Trophoblast cell (in vitro differentiated cells and primary cell): ENCODE measurements at regions not wholly inside any gene's neighbourhood (a gene's known extent, or its start where the extent isn't known, plus 50 kb on each side); places are given as distances from the start of the nearest gene placed in this dataset.

Source experiments
- DNase-seq, 2 donors: peaks; one replicate each; pipeline ENCODE4 v3.0.0-alpha.2; 2016
- H2AFZ ChIP-seq: 2 replicates; pipeline ENCODE4 v1.6.1; 2013; ENCODE audit warnings: low read length, moderate library complexity, mild to moderate bottlenecking; ENCODE audit not compliant: insufficient read depth, poor library complexity
- H2AK5ac ChIP-seq: 2 replicates; pipeline ENCODE4 v1.6.1; 2013; ENCODE audit warnings: mild to moderate bottlenecking, low read length
- H2BK120ac ChIP-seq: 2 replicates; pipeline ENCODE4 v1.6.1; 2013; ENCODE audit warnings: low read length, mild to moderate bottlenecking, moderate library complexity; ENCODE audit not compliant: insufficient read depth, poor library complexity
- H2BK12ac ChIP-seq: 2 replicates; pipeline ENCODE4 v1.6.1; 2013; ENCODE audit warnings: mild to moderate bottlenecking, low read length, moderate library complexity
- H2BK5ac ChIP-seq: 2 replicates; pipeline ENCODE4 v1.6.1; 2013; ENCODE audit warnings: low read length, low read depth, moderate library complexity, mild to moderate bottlenecking; ENCODE audit not compliant: poor library complexity
- H3K14ac ChIP-seq: 2 replicates; pipeline ENCODE4 v1.6.1; 2013; ENCODE audit warnings: mild to moderate bottlenecking, low read length
- H3K18ac ChIP-seq: 2 replicates; pipeline ENCODE4 v1.6.1; 2013; ENCODE audit warnings: mild to moderate bottlenecking, low read length
- H3K23ac ChIP-seq: 2 replicates; pipeline ENCODE4 v1.6.1; 2013; ENCODE audit warnings: low read length
- H3K27ac ChIP-seq: 2 replicates; pipeline ENCODE4 v1.5.1; 2013; ENCODE audit warnings: low read depth, mild to moderate bottlenecking, inconsistent platforms, low read length, moderate library complexity
- H3K27me3 ChIP-seq: 2 replicates; pipeline ENCODE4 v1.6.1; 2013; ENCODE audit warnings: inconsistent platforms, mild to moderate bottlenecking, low read length, moderate library complexity; ENCODE audit not compliant: insufficient read depth
- H3K36me3 ChIP-seq, 2 experiments: 1 replicate in 1 of 2; 2 replicates in 1 of 2; pipeline ENCODE4 v1.6.1; 2013; ENCODE audit warnings: low read length in 2 of 2, mild to moderate bottlenecking in 2 of 2, moderate library complexity in 1 of 2; ENCODE audit not compliant: insufficient read depth in 2 of 2, control insufficient read depth in 1 of 2
- H3K4ac ChIP-seq: 2 replicates; pipeline ENCODE4 v1.6.1; 2013; ENCODE audit warnings: low read depth, mild to moderate bottlenecking, low read length, moderate library complexity
- H3K4me1 ChIP-seq, 2 experiments: 1 replicate in 1 of 2; 2 replicates in 1 of 2; pipeline ENCODE4 v1.6.1; 2013; ENCODE audit warnings: low read length in 2 of 2, mild to moderate bottlenecking in 2 of 2, moderate library complexity in 1 of 2; ENCODE audit not compliant: insufficient read depth in 2 of 2, control insufficient read depth in 1 of 2
- H3K4me2 ChIP-seq: 2 replicates; pipeline ENCODE4 v1.6.1; 2013; ENCODE audit warnings: inconsistent platforms, mild to moderate bottlenecking, low read length, moderate library complexity
- H3K4me3 ChIP-seq: 2 replicates; pipeline ENCODE4 v1.5.1; 2013; ENCODE audit warnings: mild to moderate bottlenecking, low read depth, low read length, inconsistent platforms
- H3K79me1 ChIP-seq: one replicate; pipeline ENCODE4 v1.6.1; 2013; ENCODE audit warnings: low read length
- H3K79me2 ChIP-seq: 2 replicates; pipeline ENCODE4 v1.6.1; 2013; ENCODE audit warnings: low read length, mild to moderate bottlenecking; ENCODE audit not compliant: control insufficient read depth, insufficient read depth, poor library complexity
- H3K9ac ChIP-seq: 2 replicates; pipeline ENCODE4 v1.6.1; 2013; ENCODE audit warnings: mild to moderate bottlenecking, low read length
- H3K9me3 ChIP-seq: 2 replicates; pipeline ENCODE4 v1.6.1; 2013; ENCODE audit warnings: low read depth, mild to moderate bottlenecking, control low read depth, inconsistent platforms, low read length; ENCODE audit not compliant: insufficient read depth
- H4K12ac ChIP-seq: 2 replicates; pipeline ENCODE4 v1.6.1; 2013; ENCODE audit warnings: low read depth, mild to moderate bottlenecking, low read length, moderate library complexity
- H4K8ac ChIP-seq: 2 replicates; pipeline ENCODE4 v1.6.1; 2013; ENCODE audit warnings: low read depth, mild to moderate bottlenecking, low read length, moderate library complexity
- H4K91ac ChIP-seq: one replicate; pipeline ENCODE4 v1.6.1; 2013; ENCODE audit warnings: low read depth, mild to moderate bottlenecking, low read length, moderate library complexity
- WGBS: extraction: QIAGEN DNeasy Blood & Tissue Kit; methylation state at CpG from one replicate; pipeline ENCODE4 v1.1.7; 2013; ENCODE audit warnings: missing lambda C conversion rate; ENCODE audit not compliant: insufficient read length, insufficient coverage; ENCODE audit errors: extremely low coverage; 5-methylcytosine and 5-hydroxymethylcytosine counted together

- no CpG with 5 or more reads among the region's 7 CpGs for WGBS
- Histone ChIP-seq H2BK120ac (no peak overlapping the region), H2BK5ac (no peak overlapping the region), H4K12ac (no peak overlapping the region), H2BK12ac (no peak overlapping the region), H3K14ac (no peak overlapping the region), H4K8ac (no peak overlapping the region), H3K4me2 (no peak overlapping the region), H3K79me2 (no peaks in the 10 kb centered on the region), H3K4ac (no peak overlapping the region), H3K4me3 (no peak overlapping the region), H3K27me3 (no peaks in the 10 kb centered on the region), H3K27ac (no peak overlapping the region), H2AK5ac (no peak overlapping the region), H3K9ac (no peak overlapping the region), H3K79me1 (no peaks in the 10 kb centered on the region), H3K4me1 (peaks cover 5 to 12% of the 10 kb centered on the region in 2 experiments), H3K9me3 (no peaks in the 10 kb centered on the region), H3K18ac (no peak overlapping the region), H2AFZ (no peak overlapping the region), H3K23ac (no peak overlapping the region), H4K91ac (no peak overlapping the region), H3K36me3 (no peaks in the 10 kb centered on the region)
- peak in 1 of 2 donors; percentile 17 for DNase-seq
Observed at GRCh38 chrX:39309721-39310152, 508.5 kb downstream of the MID1IP1 start.

GRCh38 chrX:39310891-39311290 is 509.6 kb downstream of the MID1IP1 start:
- Histone ChIP-seq H3K79me1 (no peaks in the 10 kb centered on the region), H4K12ac (no peak overlapping the region), H2BK5ac (no peak overlapping the region), H3K9me3 (no peaks in the 10 kb centered on the region), H3K4me2 (no peak overlapping the region), H3K18ac (no peak overlapping the region), H3K23ac (no peak overlapping the region), H3K36me3 (no peaks in the 10 kb centered on the region), H2BK120ac (no peak overlapping the region), H3K27ac (no peak overlapping the region), H3K4me1 (peaks cover 5 to 12% of the 10 kb centered on the region in 2 experiments), H4K8ac (no peak overlapping the region), H3K4ac (no peak overlapping the region), H4K91ac (no peak overlapping the region), H3K4me3 (no peak overlapping the region), H2AK5ac (no peak overlapping the region), H3K14ac (no peak overlapping the region), H3K79me2 (no peaks in the 10 kb centered on the region), H2BK12ac (no peak overlapping the region), H3K27me3 (no peaks in the 10 kb centered on the region), H3K9ac (no peak overlapping the region), H2AFZ (no peak overlapping the region)
- no peak for DNase-seq
- no CpG with 5 or more reads among the region's 4 CpGs for WGBS

- H3K14ac ChIP-seq: no peak overlapping the region
- H4K12ac ChIP-seq: no peak overlapping the region
- H3K4me2 ChIP-seq: no peak overlapping the region
- H3K4ac ChIP-seq: no peak overlapping the region
- peaks cover 5 to 12% of the 10 kb centered on the region in 2 experiments for H3K4me1 ChIP-seq
- H3K9me3 ChIP-seq: no peaks in the 10 kb centered on the region
- no peak for DNase-seq
- no peak overlapping the region for H3K18ac ChIP-seq
- H4K91ac ChIP-seq: no peak overlapping the region
- no peak overlapping the region for H2AK5ac ChIP-seq
- H3K9ac ChIP-seq: no peak overlapping the region
- H2BK12ac ChIP-seq: no peak overlapping the region
- whole genome bisulfite sequencing: no CpG with 5 or more reads among the region's 2 CpGs
- H4K8ac ChIP-seq: no peak overlapping the region
- no peak overlapping the region for H3K27ac ChIP-seq
- H3K36me3 ChIP-seq: no peaks in the 10 kb centered on the region
- no peak overlapping the region for H3K4me3 ChIP-seq
- H3K27me3 ChIP-seq: no peaks in the 10 kb centered on the region
- no peaks in the 10 kb centered on the region for H3K79me2 ChIP-seq
- no peak overlapping the region for H2BK120ac ChIP-seq
- no peak overlapping the region for H2BK5ac ChIP-seq
- no peak overlapping the region for H2AFZ ChIP-seq
- no peaks in the 10 kb centered on the region for H3K79me1 ChIP-seq
- no peak overlapping the region for H3K23ac ChIP-seq
Observed at GRCh38 chrX:39311646-39312045, 510.4 kb downstream of the MID1IP1 start.

GRCh38 chrX:39313146-39313545 is 511.9 kb downstream of the MID1IP1 start:
- Histone ChIP-seq H3K23ac (no peak overlapping the region), H3K4me1 (peaks cover 5 to 12% of the 10 kb centered on the region in 2 experiments), H3K4me2 (no peak overlapping the region), H4K8ac (no peak overlapping the region), H3K14ac (no peak overlapping the region), H3K18ac (no peak overlapping the region), H3K4me3 (no peak overlapping the region), H3K4ac (no peak overlapping the region), H2BK5ac (no peak overlapping the region), H3K9me3 (no peaks in the 10 kb centered on the region), H4K12ac (no peak overlapping the region), H2BK120ac (no peak overlapping the region), H3K36me3 (no peaks in the 10 kb centered on the region), H3K79me2 (no peaks in the 10 kb centered on the region), H3K27ac (no peak overlapping the region), H3K9ac (no peak overlapping the region), H2AFZ (no peak overlapping the region), H2BK12ac (no peak overlapping the region), H2AK5ac (no peak overlapping the region), H3K27me3 (no peaks in the 10 kb centered on the region), H4K91ac (no peak overlapping the region), H3K79me1 (no peaks in the 10 kb centered on the region)
- WGBS: no CpG with 5 or more reads among the region's 1 CpG
- DNase-seq: no peak
